Left lung (tissue), 4 donors: ENCODE measurements at regions not wholly inside any gene's neighbourhood (a gene's known extent, or its start where the extent isn't known, plus 50 kb on each side); places are given as distances from the start of the nearest gene placed in this dataset.

Source experiments
- ATAC-seq: fragments of 200-7000 bp; cut with Tn5 transposase; one replicate; pipeline ENCODE4 v1.9.1; 2020; ENCODE audit warnings: moderate library complexity
- DNase-seq, 4 donors: peaks; one replicate each; pipeline ENCODE4 v3.0.0-alpha.2; 2013 to 2020
- H3K27ac ChIP-seq, 2 donors: fragments of 200-600 bp; sonication (generic) in 1 of 2; one replicate each; pipeline versions ENCODE4 v1.5.0 to v1.8.0; 2020 to 2021
- H3K27me3 ChIP-seq, 2 donors: fragments of 200-600 bp; sonication (generic) in 1 of 2; one replicate each; pipeline versions ENCODE4 v1.5.0 to v1.8.0; 2020 to 2021
- H3K36me3 ChIP-seq, 2 donors: fragments of 200-600 bp; sonication (generic) in 1 of 2; one replicate each; pipeline versions ENCODE4 v1.5.0 to v1.8.0; 2020 to 2021
- H3K4me1 ChIP-seq, 2 donors: fragments of 200-600 bp; one replicate each; pipeline ENCODE4 v1.8.0; 2021
- H3K4me3 ChIP-seq, 2 donors: fragments of 200-600 bp; sonication (generic) in 1 of 2; one replicate each; pipeline versions ENCODE4 v1.5.0 to v1.8.0; 2020 to 2021; ENCODE audit warnings: mild to moderate bottlenecking in 1 of 2
- H3K9me3 ChIP-seq, 2 donors: fragments of 200-600 bp; sonication (generic) in 1 of 2; one replicate each; pipeline versions ENCODE4 v1.5.0 to v1.8.0; 2020 to 2021
- CTCF ChIP-seq, 2 donors: fragments of 200-600 bp; sonication (generic) in 1 of 2; IDR thresholded peaks; one replicate each; pipeline versions ENCODE4 v1.5.0 to v1.8.0; 2021; ENCODE audit warnings: antibody characterized with exemption in 2 of 2
- intact Hi-C, 2 donors: fragments of 100-400 bp; cut with DNase I; formaldehyde crosslinking; loops; one replicate each; pipeline versions ENCODE4 v1.11.2 to v1.14.2; 2022
- donor health status: DM: no; HTN: yes; CAD: no.
- donor health status: DM: no; HTN: no; CAD: no.

DNA sequence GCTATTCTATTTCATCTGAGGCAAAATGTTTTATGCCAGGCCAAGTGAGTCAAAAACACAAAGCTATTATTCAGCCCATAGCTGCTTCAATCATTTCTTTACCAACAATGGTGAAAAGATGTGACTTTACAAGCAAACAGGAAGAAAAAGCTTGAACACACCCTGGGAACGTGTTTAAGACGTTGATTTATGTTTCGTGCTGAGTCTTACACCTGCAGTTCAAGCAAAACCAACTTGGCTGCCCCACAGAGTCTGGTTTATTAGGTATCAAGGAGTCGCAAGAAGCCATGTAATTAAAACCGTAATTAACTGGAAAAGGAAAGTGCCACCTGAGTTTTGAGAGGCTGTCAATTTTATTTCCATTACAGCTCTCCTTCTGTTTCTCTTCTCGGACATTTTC lies 295.5 kb downstream of the MEIS1 start:
- no peaks in the 10 kb centered on the region for H3K4me1 ChIP-seq
- no peak overlapping the region for H3K4me3 ChIP-seq
- no peak for ATAC-seq
- intact Hi-C loops, result no loop called here
- no peak overlapping the region for H3K27ac ChIP-seq
- H3K36me3 ChIP-seq, result no peaks in the 10 kb centered on the region
- H3K27me3 ChIP-seq, result no peaks in the 10 kb centered on the region
- no peaks in the 10 kb centered on the region for H3K9me3 ChIP-seq
- TF ChIP-seq CTCF (IDR thresholded peaks at IDR 0.05), result no peak
- no peak for DNase-seq

DNA sequence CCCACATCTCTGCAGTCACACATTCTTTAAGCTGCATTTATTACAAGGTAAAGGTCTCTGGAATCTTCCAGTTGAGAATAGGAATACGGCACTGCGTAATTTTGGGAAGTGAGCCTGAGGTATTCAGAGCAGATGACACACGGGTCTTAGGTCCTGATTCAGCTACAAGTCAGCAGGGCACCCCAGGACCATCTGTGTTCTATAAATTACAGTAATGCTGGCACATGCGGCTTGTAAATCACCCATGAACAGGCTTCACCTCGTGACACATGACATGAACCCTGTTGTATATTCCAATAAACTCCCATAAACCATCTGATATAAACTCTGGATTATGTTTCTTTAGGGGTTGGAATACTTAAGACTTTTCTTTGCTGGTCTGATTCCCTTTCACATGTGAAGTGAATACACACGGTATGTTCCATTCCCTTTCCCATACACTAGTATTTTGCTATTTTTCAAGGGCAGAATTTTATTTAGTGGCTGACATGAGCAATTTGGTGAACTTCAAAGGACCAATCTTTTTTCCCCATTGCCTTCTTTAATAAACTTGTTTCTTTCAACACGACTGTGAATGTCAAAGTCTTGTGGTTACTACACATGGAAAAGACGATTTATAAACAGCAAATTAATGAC lies 298.6 kb downstream of the MEIS1 start:
- H3K27me3 ChIP-seq, result no peaks in the 10 kb centered on the region
- no peak overlapping the region for H3K4me3 ChIP-seq
- H3K36me3 ChIP-seq, result no peaks in the 10 kb centered on the region
- TF ChIP-seq CTCF (IDR thresholded peaks at IDR 0.05), result no peak
- H3K9me3 ChIP-seq, result peaks cover 0 to 3% of the 10 kb centered on the region in 2 donors
- DNase-seq, result no peak
- no peak for ATAC-seq
- no peaks in the 10 kb centered on the region for H3K4me1 ChIP-seq
- H3K27ac ChIP-seq, result no peak overlapping the region
- intact Hi-C loops, result no loop called here

- Histone ChIP-seq H3K27me3 (no peaks in the 10 kb centered on the region), H3K4me3 (no peak overlapping the region), H3K9me3 (no peaks in the 10 kb centered on the region), H3K4me1 (no peaks in the 10 kb centered on the region), H3K27ac (no peak overlapping the region), H3K36me3 (no peaks in the 10 kb centered on the region)
- ATAC-seq (peak; percentile 50), DNase-seq (no peak)
- no peak for TF ChIP-seq CTCF (IDR thresholded peaks at IDR 0.05)
- intact Hi-C loops, result no loop called here
Measured at GRCh38 chr2:66748939-66749338, 314.0 kb downstream of the MEIS1 start.

DNA sequence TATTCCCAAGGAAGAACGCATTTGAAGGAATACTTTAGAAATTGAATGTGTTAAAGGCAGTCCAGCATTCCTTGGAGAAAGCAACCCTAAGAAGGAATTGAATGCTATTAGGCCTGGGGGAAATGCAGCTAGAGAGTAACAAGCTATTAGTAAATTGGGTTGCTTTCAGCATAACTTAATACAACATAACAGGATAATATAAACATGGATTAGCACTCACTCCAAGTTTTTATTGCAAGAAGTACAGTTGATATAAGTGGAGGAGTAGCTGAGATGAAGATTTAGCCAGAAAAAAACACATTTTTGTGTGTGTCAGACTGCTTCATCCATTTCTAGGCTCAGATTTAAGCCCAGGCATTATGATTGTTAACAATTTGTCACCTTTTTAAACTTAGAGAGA lies 314.6 kb downstream of the MEIS1 start:
- peak in 1 of 4 donors; percentile 20 for DNase-seq
- no peak overlapping the region for H3K27ac ChIP-seq
- H3K9me3 ChIP-seq, result no peaks in the 10 kb centered on the region
- ATAC-seq, result no peak
- no peaks in the 10 kb centered on the region for H3K36me3 ChIP-seq
- H3K4me1 ChIP-seq, result no peaks in the 10 kb centered on the region
- H3K27me3 ChIP-seq, result no peaks in the 10 kb centered on the region
- intact Hi-C loops, result no loop called here
- no peak for TF ChIP-seq CTCF (IDR thresholded peaks at IDR 0.05)
- no peak overlapping the region for H3K4me3 ChIP-seq

DNA sequence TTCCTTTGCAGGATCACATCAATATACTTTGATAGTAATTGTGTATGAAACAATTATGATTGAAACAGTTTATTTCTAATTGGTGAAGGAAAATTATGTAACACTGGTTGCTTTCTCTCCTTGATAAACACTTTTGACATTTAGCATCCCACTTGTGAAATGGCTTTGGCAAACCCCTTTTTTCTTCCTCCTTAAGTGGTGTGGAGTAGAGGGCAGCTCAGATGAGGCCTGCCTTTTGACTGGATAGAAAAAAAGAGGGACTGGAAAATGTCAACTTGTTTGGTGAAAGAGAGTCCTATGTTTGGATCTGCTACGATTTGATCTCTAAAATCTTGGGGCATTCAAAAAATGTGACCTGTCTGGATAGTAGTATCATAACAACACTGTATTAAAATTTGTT lies 318.3 kb downstream of the MEIS1 start:
- no peaks in the 10 kb centered on the region for H3K9me3 ChIP-seq
- H3K36me3 ChIP-seq, result no peaks in the 10 kb centered on the region
- no peak overlapping the region for H3K27ac ChIP-seq
- no peak for TF ChIP-seq CTCF (IDR thresholded peaks at IDR 0.05)
- H3K4me1 ChIP-seq, result no peaks in the 10 kb centered on the region
- no peak for DNase-seq
- ATAC-seq, result no peak
- intact Hi-C loops, result no loop called here
- H3K4me3 ChIP-seq, result no peak overlapping the region
- H3K27me3 ChIP-seq, result no peaks in the 10 kb centered on the region
